NCI-H1436 treated with DMSO at 0.1 percent for 48 hours (cell line): ENCODE measurements at regions not wholly inside any gene's neighbourhood (a gene's known extent, or its start where the extent isn't known, plus 50 kb on each side); places are given as distances from the start of the nearest gene placed in this dataset.
"Not testable (repeated sequence)": the region's sequence is repeated elsewhere in the genome, so short reads cannot be mapped to it uniquely, and the experiment has no call there.

ENCODE experiments used
- DNase-seq: peaks from one replicate; lab custom pipeline; 2025; lab: John Stamatoyannopoulos, UW

DNA sequence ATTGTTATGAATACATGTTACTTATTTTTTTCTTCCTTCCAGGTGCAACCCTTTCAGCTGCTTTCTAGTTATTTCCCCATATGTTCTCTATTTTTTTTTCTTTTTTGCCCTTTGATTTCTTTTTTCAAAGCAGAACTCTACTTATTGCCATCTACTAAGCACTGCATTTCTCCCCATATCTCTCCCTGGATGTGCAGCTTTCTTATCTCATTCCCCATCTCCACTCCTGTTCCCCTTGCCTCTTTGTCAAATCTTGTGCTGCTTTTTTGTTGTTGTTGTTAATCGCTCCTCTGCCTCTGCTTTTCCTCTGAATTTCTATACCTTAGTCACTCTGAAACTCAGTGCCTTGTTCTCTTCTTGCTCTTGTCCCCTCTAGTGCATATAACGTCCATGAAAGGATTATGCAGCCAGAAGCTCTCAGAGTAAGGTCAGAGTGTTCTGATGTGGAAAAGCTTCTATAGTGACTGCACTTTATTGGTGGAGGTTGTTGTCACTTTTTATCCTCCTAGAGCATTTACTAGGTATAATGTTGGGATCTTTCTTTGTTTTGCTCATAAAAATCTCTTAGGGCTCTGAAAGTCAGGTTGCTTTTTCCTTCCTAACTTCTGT lies 51.1 kb upstream of the JADE1 start:
- DNase-seq = no peak

DNA sequence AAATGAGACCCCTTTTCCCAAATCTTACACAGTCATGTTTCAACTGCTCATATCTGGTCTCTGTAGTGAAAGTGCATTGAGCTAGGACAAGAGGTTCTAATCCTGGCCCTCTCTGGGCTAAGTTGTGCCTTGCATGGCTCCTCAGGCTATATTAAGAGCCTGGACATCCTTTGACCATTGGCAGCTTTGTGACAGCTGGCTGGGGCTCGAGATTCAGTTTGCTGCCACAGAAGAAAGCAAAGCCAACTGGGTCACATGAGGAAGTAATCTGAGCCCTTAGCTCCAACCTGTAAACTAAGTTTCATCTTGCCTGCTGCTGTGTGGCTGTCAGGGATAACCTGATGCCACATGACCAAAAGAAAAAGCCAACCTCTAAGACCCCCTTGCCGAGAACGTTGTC lies 51.8 kb upstream of the JADE1 start:
- no peak for DNase-seq

DNA sequence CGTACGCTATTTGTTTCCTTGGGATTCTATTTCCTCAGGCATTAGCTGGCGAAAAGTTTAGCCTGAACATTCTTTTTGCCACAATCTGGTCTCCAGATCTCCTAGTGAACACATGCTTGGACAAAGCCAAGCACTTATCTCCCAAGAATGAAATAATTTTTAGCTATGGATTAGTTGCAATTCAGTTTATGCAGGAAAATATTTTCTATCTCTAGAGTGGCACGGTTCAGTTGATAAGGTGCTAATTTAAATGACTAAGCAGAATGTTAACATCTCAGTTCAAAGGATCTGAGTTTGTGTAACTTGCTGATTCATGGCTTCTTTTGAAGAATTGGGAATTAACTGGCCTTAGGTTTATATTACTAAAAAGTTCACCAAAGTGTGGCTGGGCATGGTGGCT lies 58.1 kb upstream of the JADE1 start:
- DNase-seq = no peak

DNA sequence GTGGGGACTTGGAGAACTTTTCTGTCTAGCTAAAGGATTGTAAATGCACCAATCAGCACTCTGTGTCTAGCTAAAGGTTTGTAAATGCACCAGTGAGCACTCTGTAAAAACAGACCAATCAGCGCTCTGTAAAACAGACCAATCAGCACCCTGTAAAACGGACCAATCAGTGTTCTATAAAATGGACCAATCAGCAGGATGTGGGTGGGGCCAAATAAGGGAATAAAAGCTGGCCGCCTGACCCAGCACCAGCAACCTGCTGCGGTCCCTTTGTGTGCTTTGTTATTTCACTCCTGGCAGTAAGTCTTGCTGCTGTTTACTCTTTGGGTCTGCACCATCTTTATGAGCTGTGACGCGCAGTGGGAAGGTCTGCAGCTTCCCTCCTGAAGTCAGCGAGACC lies 67.8 kb upstream of the JADE1 start:
- not testable (repeated sequence) for DNase-seq

- no peak for DNase-seq
Observed at GRCh38 chr4:128737098-128737513, 72.4 kb upstream of the JADE1 start.

GRCh38 chr4:128735714-128736113 lies 73.8 kb upstream of the JADE1 start:
- no peak for DNase-seq

GRCh38 chr4:128728190-128728589 lies 81.3 kb upstream of the JADE1 start:
- no peak for DNase-seq

DNA sequence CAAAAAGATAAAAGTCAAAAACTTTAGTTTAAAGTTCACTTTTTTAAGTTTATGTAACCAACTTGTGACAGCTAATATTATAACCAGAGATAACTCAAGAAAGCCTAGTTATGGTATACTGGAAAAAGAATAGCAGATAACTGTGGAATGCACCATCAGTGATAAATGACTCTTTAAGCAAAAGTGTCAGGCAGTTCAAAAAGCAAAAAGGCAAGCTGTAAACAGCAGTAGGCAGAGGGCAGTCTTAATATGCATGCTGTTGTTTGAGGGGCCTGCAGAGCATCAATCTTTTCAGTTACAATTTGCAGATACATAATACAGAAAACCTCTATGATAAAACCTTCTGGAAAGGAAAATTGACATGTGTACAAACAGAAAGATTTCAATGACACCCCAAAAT lies 81.8 kb upstream of the JADE1 start:
- DNase-seq = no peak

- DNase-seq = no peak
Observed at GRCh38 chr4:128725405-128726055, 84.0 kb upstream of the JADE1 start.

- no peak for DNase-seq
Observed at GRCh38 chr4:128722911-128723310, 86.6 kb upstream of the JADE1 start.

DNA sequence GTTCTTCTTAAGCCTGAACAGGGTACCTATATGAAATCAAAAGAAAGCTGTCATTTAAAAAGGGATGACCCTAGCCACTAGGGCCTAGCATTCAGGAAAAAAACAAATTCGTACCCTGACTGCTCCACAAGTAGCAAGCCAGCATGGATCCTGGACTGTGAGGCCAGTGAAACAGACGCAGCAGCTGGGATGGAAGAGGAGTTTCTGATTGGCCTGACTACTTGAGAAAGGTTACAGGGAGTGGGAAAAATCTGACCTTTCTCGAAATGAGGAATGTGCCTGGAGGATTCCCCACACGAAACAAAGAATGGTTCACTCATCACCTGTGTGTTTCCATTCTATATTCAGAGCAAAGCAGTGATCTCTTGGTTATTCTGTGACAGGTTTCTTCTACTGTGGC lies 87.6 kb upstream of the JADE1 start:
- no peak for DNase-seq

GRCh38 chr4:128720270-128720669 lies 89.2 kb upstream of the JADE1 start:
- no peak for DNase-seq

- DNase-seq = no peak
Observed at GRCh38 chr4:128718768-128719167, 90.7 kb upstream of the JADE1 start.

- DNase-seq = no peak
Observed at GRCh38 chr4:128716338-128716737, 93.2 kb upstream of the JADE1 start.

DNA sequence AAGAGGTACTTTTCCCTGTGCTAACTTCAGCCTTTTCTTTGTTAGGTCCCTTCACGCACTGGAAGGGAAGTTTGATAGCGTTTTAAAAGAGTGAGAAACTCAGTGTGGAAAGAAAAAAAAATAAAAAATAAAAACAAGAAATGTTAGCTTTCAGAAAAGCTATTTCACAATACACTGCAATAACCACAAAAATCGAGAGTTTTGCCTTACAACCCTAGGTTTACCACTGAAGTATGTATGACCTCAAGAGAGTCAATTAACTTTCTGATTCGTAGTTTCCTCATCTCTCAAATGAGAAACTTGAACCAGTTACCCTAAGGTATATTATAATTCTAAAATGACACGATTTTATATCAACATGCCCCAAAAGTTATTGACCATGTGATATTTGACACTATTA lies 93.9 kb upstream of the JADE1 start:
- DNase-seq = no peak

DNA sequence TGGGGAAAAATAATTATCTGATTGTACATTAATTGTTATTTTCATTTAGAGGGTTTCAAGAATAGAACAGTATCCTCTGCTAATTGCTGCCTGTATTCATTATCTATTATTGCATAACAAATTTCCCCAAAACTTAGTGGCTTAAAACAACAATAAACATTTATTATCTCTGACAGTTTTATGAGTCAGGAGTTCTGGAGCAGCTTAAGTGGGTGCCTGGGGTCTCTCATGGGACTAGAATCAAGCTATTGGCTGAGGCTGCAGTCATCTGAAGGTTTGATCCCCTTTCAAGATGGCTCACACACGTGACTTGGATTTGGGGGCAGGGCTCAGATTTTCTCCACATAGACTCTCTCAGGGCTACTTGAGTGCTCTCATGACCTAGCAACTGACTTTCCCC lies 98.1 kb upstream of the JADE1 start:
- no peak for DNase-seq

DNA sequence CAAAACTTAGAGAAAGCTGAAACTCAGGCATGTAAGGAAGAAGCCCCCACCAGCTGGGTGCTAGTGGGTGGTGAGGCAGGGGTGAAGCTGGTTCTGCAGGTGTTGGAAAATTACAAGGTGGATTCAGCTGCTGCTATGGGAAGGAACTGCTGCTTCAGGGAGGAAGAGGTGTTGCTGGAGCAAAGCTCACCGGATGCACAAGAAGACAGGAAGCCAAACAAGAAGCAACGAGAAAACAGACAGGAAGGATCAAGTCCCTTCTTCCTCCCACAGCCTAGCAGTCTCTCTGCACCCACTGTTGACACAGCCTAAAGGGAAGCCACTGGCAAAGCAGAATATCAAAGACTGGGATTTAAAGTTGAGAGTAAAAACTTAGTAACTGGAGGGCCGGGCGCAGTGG lies 100.2 kb upstream of the JADE1 start:
- no peak for DNase-seq

DNA sequence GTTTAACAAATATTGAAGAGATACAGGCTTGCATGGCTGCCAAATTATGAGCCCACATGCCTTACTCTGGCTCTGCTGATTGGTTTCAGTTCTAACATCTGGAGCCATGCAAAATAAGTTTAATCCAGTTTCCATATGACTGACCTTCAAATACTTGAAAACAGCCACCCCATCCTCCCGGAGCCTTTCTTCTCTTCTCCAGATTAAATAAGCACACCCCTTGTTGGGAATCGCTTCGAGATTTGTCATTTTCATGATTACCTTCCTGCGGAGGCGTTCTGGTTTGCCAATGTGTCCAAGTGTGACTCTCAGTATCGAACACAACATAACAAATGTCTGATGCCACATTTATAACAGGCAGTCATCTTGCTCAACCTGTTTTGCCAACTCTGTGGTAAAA lies 101.6 kb upstream of the JADE1 start:
- no peak for DNase-seq

DNA sequence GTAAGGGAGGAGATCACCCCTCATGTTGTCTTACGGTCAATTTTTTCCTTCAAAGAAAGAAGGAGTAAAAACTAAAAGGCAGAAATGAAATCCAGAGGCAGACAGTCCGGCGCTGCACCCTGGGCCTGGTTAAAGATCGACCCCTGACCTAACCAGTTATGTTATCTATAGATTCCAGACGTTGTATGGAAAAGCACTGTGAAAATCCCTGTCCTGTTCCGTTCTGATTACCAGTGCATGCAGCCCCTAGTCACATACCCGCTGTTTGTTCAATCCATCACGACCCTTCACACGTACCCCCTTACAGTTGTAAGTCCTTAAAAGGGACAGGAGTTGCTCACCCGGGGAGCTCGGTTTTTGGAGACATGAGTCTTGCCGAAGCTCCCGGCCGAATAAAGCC lies 105.6 kb upstream of the JADE1 start:
- no peak for DNase-seq

- DNase-seq = no peak
Observed at GRCh38 chr4:128700659-128701350, 108.7 kb upstream of the JADE1 start.

DNA sequence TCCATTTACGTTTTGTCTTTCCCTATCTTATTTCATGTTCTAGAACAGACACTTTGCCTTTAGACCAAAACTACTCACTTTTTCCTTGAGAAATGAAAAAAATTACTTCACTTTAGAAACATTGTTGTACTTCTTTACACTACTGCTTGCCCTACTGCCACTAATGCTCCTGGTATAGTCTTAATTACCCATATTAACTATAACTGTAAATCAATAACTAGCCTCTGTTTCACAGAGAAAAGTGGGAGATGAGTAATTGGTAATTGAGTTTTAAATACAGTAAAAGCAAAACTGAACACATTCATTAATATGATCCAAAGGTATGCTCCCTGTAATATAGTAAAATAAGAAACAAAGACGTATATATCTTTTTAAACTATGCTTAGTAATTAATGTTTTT lies 111.1 kb upstream of the JADE1 start:
- DNase-seq = no peak

DNA sequence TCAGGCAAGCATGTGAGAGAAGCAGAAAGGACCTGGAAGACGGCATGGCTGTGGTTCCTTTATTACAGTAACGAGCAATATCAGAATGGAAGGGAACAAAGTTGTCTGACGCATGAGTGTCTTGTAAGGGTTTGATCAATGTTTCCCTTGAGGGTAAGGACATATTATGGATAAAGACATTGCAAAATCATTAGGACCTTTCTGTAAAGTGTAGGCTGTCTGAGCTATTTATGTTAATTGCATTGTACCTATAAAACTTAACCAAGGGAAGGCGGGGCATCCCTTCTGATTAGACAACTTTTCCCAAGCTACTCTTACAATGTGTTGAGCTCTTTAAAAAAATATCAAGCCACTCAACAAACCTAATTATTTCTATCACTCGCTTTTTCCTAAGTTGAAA lies 112.2 kb upstream of the JADE1 start:
- no peak for DNase-seq

GRCh38 chr4:128690011-128690410 lies 119.5 kb upstream of the JADE1 start:
- DNase-seq = no peak
